ENCODE measurements at regions not wholly inside any gene's neighbourhood (a gene's known extent, or its start where the extent isn't known, plus 50 kb on each side); places are given as distances from the start of the nearest gene placed in this dataset.
A peak's percentile ranks its signal among the peaks of the same experiment; 100 is the strongest.
"Not testable (repeated sequence)": the region's sequence is repeated elsewhere in the genome, so short reads cannot be mapped to it uniquely, and the experiment has no call there.

- DNase-seq, result no peak
These were observed 234.5 kb downstream of the PCSK1 start for GRCh38 chr5:96198356-96199058.

- not testable (repeated sequence) for DNase-seq
These were observed 235.3 kb downstream of the PCSK1 start for GRCh38 chr5:96197767-96198166.

DNA sequence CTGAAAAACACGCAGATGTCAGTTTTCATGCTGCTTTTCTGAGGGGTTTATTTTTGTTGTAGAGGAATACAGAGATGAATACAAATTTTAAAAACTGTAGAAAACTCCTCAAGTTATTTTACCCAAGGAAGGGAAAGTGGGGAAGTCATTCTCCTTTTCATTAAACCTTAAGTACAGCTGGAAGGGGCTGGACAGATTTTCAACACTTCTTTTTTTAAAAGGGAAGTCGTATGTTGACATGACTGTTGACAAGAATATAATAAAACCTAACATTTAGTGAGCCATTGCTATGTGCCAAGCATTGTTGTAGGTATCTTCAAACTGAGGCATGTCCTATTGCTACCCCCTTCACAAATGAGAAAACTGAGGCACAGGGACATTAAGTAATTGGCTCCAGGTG is 235.7 kb upstream of the ELL2 start:
- no peak for DNase-seq

DNA sequence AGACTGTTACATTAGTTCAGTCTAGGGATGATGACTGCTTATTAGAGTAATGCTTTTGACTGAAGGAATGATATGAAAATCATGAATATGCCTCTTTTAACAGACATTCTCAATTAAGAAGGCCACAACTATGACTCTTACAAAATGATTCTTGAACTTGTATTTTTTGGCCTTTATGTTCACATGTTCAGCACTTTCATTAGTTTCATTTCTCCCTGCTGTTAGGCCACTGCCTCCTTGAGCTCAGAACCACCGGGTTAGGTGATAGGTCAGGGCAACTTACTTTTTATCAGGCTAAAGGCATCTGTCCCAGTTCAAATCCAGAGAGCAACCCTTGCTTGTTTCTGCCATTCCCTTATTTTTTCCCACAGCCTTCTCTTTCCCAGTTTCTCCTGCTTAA is 235.2 kb upstream of the ELL2 start:
- no peak for DNase-seq

DNA sequence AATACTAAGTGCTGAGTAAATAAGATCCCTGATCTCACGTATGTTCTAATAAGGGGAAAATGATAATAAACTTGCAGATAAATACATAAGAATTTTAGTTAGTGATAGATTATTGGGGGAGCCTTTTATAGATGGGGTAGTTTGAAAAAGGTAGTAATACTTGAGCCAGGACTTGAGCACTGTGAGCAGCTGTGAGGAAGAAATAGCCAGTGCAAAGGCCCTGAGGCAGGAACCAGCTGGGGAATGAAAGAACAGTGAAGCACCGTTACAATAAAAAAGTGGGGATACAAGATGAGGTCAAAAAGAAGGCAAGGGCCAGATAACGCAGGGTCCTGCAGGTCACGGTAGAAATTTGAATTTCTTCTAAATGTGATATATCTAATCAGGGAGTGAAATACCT is 234.8 kb upstream of the ELL2 start:
- no peak for DNase-seq

DNA sequence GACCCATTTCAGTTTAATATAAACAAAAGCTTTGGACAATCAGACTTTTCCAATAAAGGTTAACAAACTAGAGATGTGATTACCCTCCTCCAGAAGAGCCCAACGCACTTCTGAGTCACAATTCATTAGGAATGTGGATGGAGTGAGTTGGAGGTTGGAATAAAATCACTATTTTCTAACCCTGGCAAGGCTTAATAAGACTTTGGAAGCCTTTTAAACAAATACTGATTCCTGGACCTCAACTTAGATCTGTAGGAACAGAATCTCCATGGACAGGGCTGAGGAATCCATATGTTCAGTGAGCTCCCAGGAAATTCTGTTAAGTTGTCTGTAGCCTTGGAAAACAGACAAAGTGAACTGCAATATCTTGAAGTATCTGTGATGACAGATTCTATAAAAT is 233.5 kb upstream of the ELL2 start:
- DNase-seq, result no peak

GRCh38 chr5:96194593-96194992 is 232.9 kb upstream of the ELL2 start:
- DNase-seq, result no peak

- no peak for DNase-seq
These were observed 232.3 kb upstream of the ELL2 start for GRCh38 chr5:96193946-96194345.

DNA sequence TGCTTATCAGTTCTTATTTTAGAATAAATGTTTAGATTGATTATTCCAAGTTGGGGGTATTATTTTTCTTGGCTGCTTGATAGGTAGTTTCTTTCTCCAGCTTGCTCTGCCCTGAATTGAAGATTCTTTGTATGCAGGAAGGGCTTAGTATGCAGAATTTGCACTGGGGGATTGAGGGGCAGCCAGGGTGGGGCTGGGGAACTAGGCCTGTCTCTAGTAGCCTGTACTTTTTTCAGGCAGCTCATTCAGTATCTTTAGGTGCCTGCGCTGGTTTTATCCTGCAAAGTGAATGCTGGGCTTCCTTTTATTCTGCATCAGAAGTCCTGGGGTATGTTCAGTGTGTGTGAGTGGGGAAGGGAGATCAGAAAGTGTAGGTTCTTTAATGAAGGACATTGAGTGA is 228.3 kb upstream of the ELL2 start:
- no peak for DNase-seq

GRCh38 chr5:96189028-96189826 is 227.6 kb upstream of the ELL2 start:
- DNase-seq, result no peak

GRCh38 chr5:96187309-96188027 is 225.8 kb upstream of the ELL2 start:
- DNase-seq, result no peak

DNA sequence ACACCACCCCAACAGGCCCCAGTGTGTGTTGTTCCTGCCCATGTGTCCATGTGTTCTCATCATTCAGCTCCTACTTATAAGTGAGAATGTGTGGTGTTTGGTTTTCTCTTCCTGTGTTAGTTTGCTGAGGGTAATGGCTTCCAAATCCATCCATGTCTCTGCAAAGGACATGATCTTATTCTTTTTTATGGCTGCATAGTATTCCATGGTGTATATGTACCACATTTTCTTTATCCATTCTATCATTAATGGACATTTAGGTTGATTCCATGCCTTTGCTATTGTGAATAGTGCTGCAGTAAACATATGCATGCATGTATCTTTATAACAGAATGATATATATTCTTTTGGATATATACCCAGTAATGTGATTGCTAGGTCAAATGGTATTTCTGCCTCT is 222.9 kb upstream of the ELL2 start:
- DNase-seq, result not testable (repeated sequence)

DNA sequence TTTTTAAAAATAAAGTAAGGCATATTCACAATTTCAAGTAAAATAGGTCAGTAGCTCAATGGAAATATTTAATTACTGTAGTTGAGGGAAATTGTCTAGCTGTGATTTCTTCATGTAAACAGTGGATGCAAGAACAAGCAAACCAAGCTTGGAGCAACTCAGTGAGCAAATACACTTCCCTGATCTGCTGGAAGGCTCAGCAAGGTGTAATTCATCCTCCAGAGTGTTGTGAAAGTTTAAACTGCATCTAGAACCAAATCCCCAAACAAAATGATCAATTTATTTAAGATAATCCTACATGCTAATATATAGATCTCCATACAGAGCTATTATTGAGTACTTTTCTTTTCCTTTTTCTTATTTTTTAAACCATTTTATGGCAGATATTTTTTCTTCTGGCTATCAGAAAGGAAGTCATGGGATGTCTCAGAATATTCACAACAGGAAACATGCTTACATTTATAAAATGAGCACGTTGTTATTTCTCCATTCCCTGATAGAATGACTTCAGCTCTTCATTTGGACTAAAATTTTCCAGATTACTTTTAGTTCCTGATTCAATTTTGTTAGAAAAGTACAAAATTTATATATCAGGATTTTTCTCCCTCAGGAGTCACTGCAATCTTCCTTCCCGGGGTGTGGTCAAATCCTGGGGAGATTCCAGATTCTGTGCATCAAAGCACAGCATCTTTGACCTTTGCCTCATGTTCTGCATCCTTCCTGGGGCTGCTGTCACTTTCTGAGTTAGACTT is 219.2 kb upstream of the ELL2 start:
- DNase-seq, result no peak

- DNase-seq, result no peak
These were observed 215.7 kb upstream of the ELL2 start for GRCh38 chr5:96177303-96177869.

DNA sequence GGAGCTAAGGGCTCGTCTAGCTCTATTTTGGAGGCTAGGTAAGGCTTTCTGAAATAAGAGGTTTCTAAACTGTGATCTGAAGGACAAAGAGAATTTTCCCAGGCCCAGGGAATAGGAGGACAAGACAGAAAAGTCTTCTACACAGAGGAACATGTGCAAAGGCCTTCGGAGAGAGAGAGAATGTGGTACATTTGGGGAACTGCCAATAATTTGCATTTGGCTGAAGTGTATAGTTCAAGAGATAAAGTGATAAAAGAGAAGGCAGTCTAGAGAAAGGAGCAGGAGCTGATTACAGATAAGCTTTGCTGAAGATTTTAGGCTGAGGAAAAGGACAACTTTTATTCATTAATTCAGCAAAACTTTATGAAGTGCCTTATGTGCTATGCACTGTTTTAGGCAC is 214.4 kb upstream of the ELL2 start:
- DNase-seq, result no peak

DNA sequence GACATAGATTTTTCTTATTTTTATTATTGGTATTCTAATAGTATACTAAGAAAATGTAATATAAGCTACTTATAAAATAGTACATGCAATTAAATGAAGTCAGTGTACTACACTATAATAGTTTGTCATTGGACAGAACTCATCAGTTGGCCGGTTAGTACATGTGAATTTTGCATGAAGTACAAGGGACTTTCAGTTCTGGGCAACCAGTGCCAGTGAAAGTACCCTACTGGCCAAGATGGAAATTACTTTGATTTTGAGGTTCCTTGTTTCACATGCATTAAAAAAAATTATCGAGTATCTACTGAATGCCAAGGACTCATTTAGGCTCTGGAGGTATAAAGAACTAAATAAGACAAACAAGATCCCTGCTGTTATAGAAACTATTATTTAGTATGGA is 213.4 kb upstream of the ELL2 start:
- peak in 1 of 3 experiments; percentile 1 for DNase-seq

DNA sequence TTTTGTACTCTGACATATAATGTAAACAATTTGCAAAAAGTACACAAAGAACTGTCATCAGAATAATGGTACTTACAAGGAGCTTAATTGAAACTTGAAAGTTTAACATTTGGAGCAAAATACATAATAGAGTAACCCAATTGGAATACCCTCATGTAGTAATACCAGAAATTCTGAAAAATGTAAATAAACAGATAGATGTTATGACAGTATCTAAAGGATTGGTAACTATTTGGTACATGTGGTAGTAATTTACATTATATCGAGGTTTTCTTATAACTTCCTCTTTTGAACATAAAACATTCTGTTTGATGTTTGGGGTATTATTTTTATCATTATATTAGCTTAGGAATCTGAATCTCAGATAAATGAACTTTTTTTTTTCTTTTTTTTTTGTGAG is 211.7 kb upstream of the ELL2 start:
- no peak for DNase-seq

DNA sequence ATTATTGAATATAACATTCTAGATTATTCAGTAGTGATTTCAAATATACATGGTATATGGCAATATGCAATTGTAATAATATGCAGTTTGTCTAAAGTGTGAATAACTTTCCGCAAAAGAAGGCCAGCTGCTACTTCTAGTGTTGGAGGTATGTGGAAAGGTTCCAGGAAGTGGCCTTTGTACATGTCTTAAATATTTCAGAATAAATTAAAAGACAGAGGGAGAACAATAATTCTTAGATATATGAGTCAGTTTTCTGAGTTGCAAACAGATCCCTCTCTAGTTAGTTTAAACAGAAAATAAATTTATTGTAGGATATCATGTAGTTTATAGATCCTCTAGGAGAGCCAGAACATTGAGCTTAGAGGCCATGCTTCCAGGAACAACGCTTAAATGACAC is 210.8 kb upstream of the ELL2 start:
- no peak for DNase-seq

GRCh38 chr5:96171973-96172372 is 210.3 kb upstream of the ELL2 start:
- not testable (repeated sequence) for DNase-seq

DNA sequence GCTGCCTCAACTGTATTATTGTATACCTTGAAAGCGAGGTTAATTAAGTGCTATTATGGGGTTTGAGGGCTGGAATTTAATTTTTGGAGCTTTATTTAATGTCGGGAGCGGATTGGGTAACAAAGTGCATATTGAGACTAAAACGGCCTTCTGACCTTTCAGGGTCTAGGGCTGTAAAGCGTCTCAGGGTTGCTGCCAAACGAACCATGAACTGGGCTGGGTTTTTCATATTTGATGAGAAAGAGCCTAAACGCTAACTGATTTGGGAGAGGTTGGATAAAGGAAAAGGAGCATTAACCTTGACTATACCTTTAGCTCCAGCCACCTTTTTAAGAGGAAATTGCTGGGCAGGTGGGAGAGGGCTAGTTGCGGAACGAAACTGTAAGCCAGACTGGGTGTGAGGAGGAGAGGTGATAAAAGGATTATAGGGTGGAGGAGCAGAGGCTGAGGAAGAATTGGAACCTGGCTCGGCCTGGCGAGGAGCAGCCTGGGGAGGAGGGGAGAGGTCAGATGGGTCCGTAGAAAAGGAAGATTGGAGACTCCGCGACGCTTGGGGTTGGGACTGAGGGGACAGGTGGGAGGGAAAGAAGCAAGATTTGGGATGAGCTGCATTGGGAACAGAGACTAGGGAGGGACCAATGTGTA is 209.0 kb upstream of the ELL2 start:
- not testable (repeated sequence) for DNase-seq

- not testable (repeated sequence) for DNase-seq
These were observed 207.2 kb upstream of the ELL2 start for GRCh38 chr5:96168833-96169232.

GRCh38 chr5:96159043-96159442 is 197.4 kb upstream of the ELL2 start:
- no peak for DNase-seq
